SK-N-SH (cell line): ENCODE measurements at regions not wholly inside any gene's neighbourhood (a gene's known extent, or its start where the extent isn't known, plus 50 kb on each side); places are given as distances from the start of the nearest gene placed in this dataset.

ENCODE experiments used
- CTCF ChIA-PET: fragments of 300-600, 350-600 bp; formaldehyde crosslinking; extraction: SDS; loops from one replicate; lab custom pipeline; 2021; lab: Yijun Ruan, JAX
- POLR2A ChIA-PET: fragments of 350-600 bp; sonication (Branson Sonifier 250); formaldehyde crosslinking; extraction: SDS; loops from one replicate; lab custom pipeline; 2020; ENCODE audit warnings: antibody characterized with exemption, inconsistent platforms; lab: Yijun Ruan, JAX
- DNase-seq: peaks from one replicate; pipeline ENCODE4 v3.0.0; 2012
- H2AFZ ChIP-seq: fragments of 200-600 bp; sonication (generic); 2 replicates; pipeline ENCODE4 v1.8.1; 2016; ENCODE audit warnings: antibody characterized with exemption, mild to moderate bottlenecking, low read depth
- H3F3A ChIP-seq: fragments of 200-600 bp; sonication (generic); replicated peaks from 2 replicates; pipeline ENCODE3; 2016; ENCODE audit warnings: antibody characterized with exemption, mild to moderate bottlenecking; ENCODE audit not compliant: insufficient read depth
- H3K27ac ChIP-seq, 2 experiments: fragments of 200-500 bp in 1 of 2; fragments of 200-600 bp in 1 of 2; sonication (Bioruptor generic) in 1 of 2; sonication (generic), shearing (Covaris generic) in 1 of 2; 2 replicates each; pipeline versions ENCODE4 v1.5.1 to v1.6.1; 2014 to 2016; ENCODE audit warnings: low read depth in 2 of 2, inconsistent platforms in 1 of 2, low read length in 1 of 2, mild to moderate bottlenecking in 1 of 2, mixed read lengths in 1 of 2
- H3K27me3 ChIP-seq: fragments of 200-600 bp; sonication (generic), shearing (Covaris generic); 2 replicates; pipeline ENCODE4 v1.6.1; 2016; ENCODE audit warnings: mixed run types; ENCODE audit not compliant: insufficient read depth
- H3K36me3 ChIP-seq, 2 experiments: fragments of 200-500 bp in 1 of 2; fragments of 200-600 bp in 1 of 2; sonication (Bioruptor generic) in 1 of 2; sonication (generic) in 1 of 2; replicated peaks in 1 of 2; 2 replicates each; pipeline versions ENCODE3 to v1.5.1; 2014 to 2016; ENCODE audit warnings: low read length in 1 of 2, mild to moderate bottlenecking in 1 of 2; ENCODE audit not compliant: insufficient read depth in 2 of 2, control insufficient read depth in 1 of 2
- H3K4me1 ChIP-seq, 2 experiments: fragments of 200-500 bp in 1 of 2; fragments of 200-600 bp in 1 of 2; sonication (Bioruptor generic) in 1 of 2; sonication (generic), shearing (Covaris generic) in 1 of 2; 2 replicates each; pipeline versions ENCODE4 v1.5.1 to v1.6.1; 2014 to 2016; ENCODE audit warnings: low read depth in 1 of 2, low read length in 1 of 2, mixed run types in 1 of 2; ENCODE audit not compliant: insufficient read depth in 2 of 2, control insufficient read depth in 1 of 2
- H3K4me2 ChIP-seq: fragments of 200-600 bp; sonication (generic), shearing (Covaris generic); 2 replicates; pipeline ENCODE4 v1.6.1; 2017; ENCODE audit warnings: mixed run types
- H3K4me3 ChIP-seq, 2 experiments: fragments of 200-500 bp in 1 of 2; fragments of 200-600 bp in 1 of 2; sonication (Bioruptor generic) in 1 of 2; sonication (generic), shearing (Covaris generic) in 1 of 2; 2 replicates each; pipeline versions ENCODE4 v1.5.1 to v1.8.1; 2014 to 2016; ENCODE audit warnings: low read depth in 2 of 2, inconsistent platforms in 1 of 2, low read length in 1 of 2, mild to moderate bottlenecking in 1 of 2, mixed read lengths in 1 of 2, moderate library complexity in 1 of 2
- H3K79me2 ChIP-seq: fragments of 200-600 bp; sonication (generic); 2 replicates; pipeline ENCODE4 v1.8.1; 2017; ENCODE audit warnings: mild to moderate bottlenecking; ENCODE audit not compliant: insufficient read depth
- H3K9ac ChIP-seq: fragments of 200-600 bp; sonication (generic); 2 replicates; pipeline ENCODE4 v1.6.1; 2017; ENCODE audit warnings: mixed run types
- H3K9me2 ChIP-seq: fragments of 200-600 bp; sonication (generic); 2 replicates; pipeline ENCODE4 v1.6.1; 2017; ENCODE audit warnings: mixed run types
- H3K9me3 ChIP-seq: fragments of 200-600 bp; sonication (generic); 2 replicates; pipeline ENCODE4 v1.6.1; 2017; ENCODE audit warnings: mixed run types, mild to moderate bottlenecking, moderate library complexity
- H4K20me1 ChIP-seq: fragments of 200-600 bp; sonication (generic); 2 replicates; pipeline ENCODE4 v1.6.1; 2017; ENCODE audit warnings: mild to moderate bottlenecking, mixed run types; ENCODE audit not compliant: insufficient read depth
- CTCF ChIP-seq: fragments of 200-600 bp; sonication (generic); IDR thresholded peaks from 2 replicates; pipeline ENCODE4 v1.6.1; 2017; ENCODE audit warnings: antibody characterized with exemption, mild to moderate bottlenecking, moderate library complexity
- EZH2phosphoT487 ChIP-seq: fragments of 200-600 bp; sonication (generic); IDR thresholded peaks from 2 replicates; pipeline ENCODE4 v1.6.1; 2017; ENCODE audit warnings: low read depth, mixed run types, mild to moderate bottlenecking, antibody characterized with exemption, moderate library complexity, borderline replicate concordance
- FOSL2 ChIP-seq: IDR thresholded peaks from 2 replicates; pipeline ENCODE4 v1.4.0; 2012; ENCODE audit warnings: low read depth, mild to moderate bottlenecking, moderate library complexity, borderline replicate concordance
- FOXJ3 ChIP-seq: sonication (generic); formaldehyde crosslinking; IDR thresholded peaks from 2 replicates; pipeline ENCODE4 v1.5.1; 2020; ENCODE audit warnings: mild to moderate bottlenecking, missing genetic modification reagents
- GABPA ChIP-seq: IDR thresholded peaks from 2 replicates; pipeline ENCODE4 v1.4.0; 2012; ENCODE audit warnings: low read depth, mild to moderate bottlenecking
- IRF3 ChIP-seq: fragments of 150-350 bp; IDR thresholded peaks from 2 replicates; pipeline ENCODE4 v1.6.1; 2016; ENCODE audit warnings: mild to moderate bottlenecking, low read depth, low read length
- JUND ChIP-seq: IDR thresholded peaks from 2 replicates; pipeline ENCODE4 v1.4.0; 2012
- NFIC ChIP-seq: IDR thresholded peaks from 2 replicates; pipeline ENCODE4 v1.4.0; 2012; ENCODE audit warnings: borderline replicate concordance
- POLR2AphosphoS5 ChIP-seq: IDR thresholded peaks from 2 replicates; pipeline ENCODE4 v1.6.1; 2012; ENCODE audit warnings: low read depth, low read length
- RCOR1 ChIP-seq: fragments of 150-350 bp; IDR thresholded peaks from 2 replicates; pipeline ENCODE4 v1.6.1; 2017; ENCODE audit warnings: antibody characterized with exemption, low read length
- RFX5 ChIP-seq: IDR thresholded peaks from 2 replicates; pipeline ENCODE4 v1.6.1; 2012; ENCODE audit warnings: mild to moderate bottlenecking, improper control_type of control experiment, low read length
- RXRA ChIP-seq: IDR thresholded peaks from 2 replicates; pipeline ENCODE4 v1.4.0; 2012; ENCODE audit warnings: low read depth, mild to moderate bottlenecking, borderline replicate concordance
- SIN3A ChIP-seq: IDR thresholded peaks from 2 replicates; pipeline ENCODE4 v1.6.1; 2012; ENCODE audit warnings: low read depth, mild to moderate bottlenecking, low read length, moderate library complexity, borderline replicate concordance
- SMC3 ChIP-seq: IDR thresholded peaks from 2 replicates; pipeline ENCODE4 v1.6.1; 2012; ENCODE audit warnings: low read depth, low read length, improper control_type of control experiment
- TCF12 ChIP-seq: IDR thresholded peaks from 2 replicates; pipeline ENCODE4 v1.4.0; 2012
- USF2 ChIP-seq: fragments of 150-350 bp; IDR thresholded peaks from 2 replicates; pipeline ENCODE4 v1.6.1; 2017; ENCODE audit warnings: antibody characterized with exemption, low read length, low read depth, borderline replicate concordance
- YY1 ChIP-seq: IDR thresholded peaks from 2 replicates; pipeline ENCODE4 v1.4.0; 2012; ENCODE audit warnings: low read depth, mild to moderate bottlenecking
- WGBS: methylation state at CpG from one replicate; pipeline ENCODE4 v1.1.6; 2017; ENCODE audit warnings: low lambda C conversion rate; 5-methylcytosine and 5-hydroxymethylcytosine counted together

GRCh38 chr20:12737900-12738299 is 270.9 kb upstream of the SPTLC3 start (continued):
- TF ChIP-seq CTCF = no peak

- Histone ChIP-seq H4K20me1 (no peaks in the 10 kb centered on the region), H3K9me3 (no peaks in the 10 kb centered on the region; the same call in 1 of the 2 replicates), H3F3A (no peaks in the 10 kb centered on the region), H2AFZ (no peak overlapping the region), H3K79me2 (no peaks in the 10 kb centered on the region), H3K4me1 (no peaks in the 10 kb centered on the region), H3K4me3 (no peak overlapping the region), H3K27me3 (no peaks in the 10 kb centered on the region), H3K4me2 (no peak overlapping the region), H3K9ac (no peak overlapping the region), H3K36me3 (no peaks in the 10 kb centered on the region), H3K27ac (no peak overlapping the region), H3K9me2 (no peaks in the 10 kb centered on the region)
- CTCF ChIA-PET = no interaction called here
- WGBS = 15% methylated on average over 5 of the region's 5 CpGs
- POLR2A ChIA-PET = no interaction called here
- no peak for TF ChIP-seq RCOR1
- TF ChIP-seq GABPA = no peak
- TF ChIP-seq JUND = no peak
- TF ChIP-seq TCF12 = no peak
- no peak for TF ChIP-seq IRF3
- TF ChIP-seq NFIC = no peak
- TF ChIP-seq RXRA = no peak
- TF ChIP-seq RFX5 = no peak
- TF ChIP-seq SMC3 = no peak
- TF ChIP-seq FOXJ3 (CRISPR knock-in tag) = no peak
- TF ChIP-seq CTCF = no peak
- TF ChIP-seq SIN3A = no peak
- no peak for TF ChIP-seq USF2
- TF ChIP-seq POLR2AphosphoS5 = no peak
- no peak for TF ChIP-seq YY1
- TF ChIP-seq EZH2phosphoT487 = no peak
- no peak for TF ChIP-seq FOSL2
- no peak for DNase-seq
Observed at GRCh38 chr20:12740647-12741046, 268.1 kb upstream of the SPTLC3 start.
